Uterus (tissue), 2 donors: ENCODE measurements at regions not wholly inside any gene's neighbourhood (a gene's known extent, or its start where the extent isn't known, plus 50 kb on each side); places are given as distances from the start of the nearest gene placed in this dataset.

ENCODE experiments used
- CTCF ChIP-seq, 4 experiments: fragments of 200-600 bp in 2 of 4; fragments of 450-650 bp in 2 of 4; sonication (generic) in 2 of 4; IDR thresholded peaks; one replicate each; pipeline ENCODE4 v1.5.1; 2016 to 2019; ENCODE audit warnings: antibody characterized with exemption in 4 of 4, mild to moderate bottlenecking in 2 of 4, moderate library complexity in 1 of 4
- POLR2A ChIP-seq, 2 donors: fragments of 450-650 bp; IDR thresholded peaks; one replicate each; pipeline ENCODE4 v1.6.1; 2016; ENCODE audit warnings: antibody characterized with exemption in 2 of 2, mild to moderate bottlenecking in 1 of 2, moderate library complexity in 1 of 2

GRCh38 chr7:85805656-85806055, 618.8 kb upstream of the SEMA3D start:
- TF ChIP-seq CTCF (IDR thresholded peaks at IDR 0.05) (no peak), POLR2A (IDR thresholded peaks at IDR 0.05) (no peak)
